DND-41 (cell line): ENCODE measurements at regions not wholly inside any gene's neighbourhood (a gene's known extent, or its start where the extent isn't known, plus 50 kb on each side); places are given as distances from the start of the nearest gene placed in this dataset.

Source experiments
- ATAC-seq: fragments of 200-7000 bp; cut with Tn5 transposase; 3 replicates; pipeline ENCODE4 v1.9.1; 2021; ENCODE audit warnings: low read depth; ENCODE audit not compliant: insufficient read depth
- DNase-seq: peaks from one replicate; pipeline ENCODE4 v3.0.0-alpha.2; 2020
- H2AFZ ChIP-seq: 2 replicates; pipeline ENCODE4 v1.6.0; 2012; ENCODE audit warnings: low read depth, low read length
- H3K27ac ChIP-seq: 2 replicates; pipeline ENCODE4 v1.5.1; 2012; ENCODE audit warnings: low read length, inconsistent platforms
- H3K27me3 ChIP-seq: fragments of 200-600 bp; sonication (generic); 2 replicates; pipeline ENCODE4 v1.6.0; 2012; ENCODE audit warnings: low read length, mild to moderate bottlenecking, inconsistent platforms; ENCODE audit not compliant: insufficient read depth, poor library complexity
- H3K36me3 ChIP-seq: 2 replicates; pipeline ENCODE4 v1.5.1; 2012; ENCODE audit warnings: low read length, inconsistent platforms; ENCODE audit not compliant: insufficient read depth
- H3K4me1 ChIP-seq: 2 replicates; pipeline ENCODE4 v1.5.1; 2012; ENCODE audit warnings: mild to moderate bottlenecking, low read length; ENCODE audit not compliant: insufficient read depth
- H3K4me2 ChIP-seq: 2 replicates; pipeline ENCODE4 v1.6.0; 2012; ENCODE audit warnings: mild to moderate bottlenecking, moderate library complexity, low read length, inconsistent platforms; ENCODE audit not compliant: insufficient read depth
- H3K4me3 ChIP-seq, 2 experiments: fragments of 200-600 bp in 1 of 2; shearing (Covaris generic) in 1 of 2; 2 replicates each; pipeline ENCODE4 v1.5.1; 2012 to 2016; ENCODE audit warnings: inconsistent platforms in 2 of 2, low read length in 2 of 2, mild to moderate bottlenecking in 2 of 2, low read depth in 1 of 2, moderate library complexity in 1 of 2
- H3K79me2 ChIP-seq: 2 replicates; pipeline ENCODE4 v1.6.0; 2012; ENCODE audit warnings: low read length, inconsistent platforms; ENCODE audit not compliant: insufficient read depth
- H3K9ac ChIP-seq: 2 replicates; pipeline ENCODE4 v1.6.0; 2012; ENCODE audit warnings: low read depth, mild to moderate bottlenecking, inconsistent platforms, low read length, moderate library complexity
- H3K9me3 ChIP-seq: 2 replicates; pipeline ENCODE4 v1.5.1; 2012; ENCODE audit warnings: low read length, moderate library complexity, mild to moderate bottlenecking, inconsistent platforms; ENCODE audit not compliant: insufficient read depth, severe bottlenecking
- H4K20me1 ChIP-seq: 2 replicates; pipeline ENCODE4 v1.6.0; 2012; ENCODE audit warnings: low read length; ENCODE audit not compliant: insufficient read depth
- EZH2 ChIP-seq: IDR thresholded peaks from 3 replicates; pipeline ENCODE4 v1.6.1; 2012; ENCODE audit warnings: borderline replicate concordance, low read depth, mild to moderate bottlenecking, moderate library complexity, low read length, inconsistent platforms; ENCODE audit not compliant: severe bottlenecking
- TF ChIP-seq, protein P1 (sequence below): IDR thresholded peaks from 2 replicates; pipeline ENCODE4 v1.5.1; 2012; ENCODE audit warnings: borderline replicate concordance, low read length, moderate library complexity, mild to moderate bottlenecking; ENCODE audit not compliant: poor library complexity, severe bottlenecking; ENCODE audit errors: extremely low read depth

DNA sequence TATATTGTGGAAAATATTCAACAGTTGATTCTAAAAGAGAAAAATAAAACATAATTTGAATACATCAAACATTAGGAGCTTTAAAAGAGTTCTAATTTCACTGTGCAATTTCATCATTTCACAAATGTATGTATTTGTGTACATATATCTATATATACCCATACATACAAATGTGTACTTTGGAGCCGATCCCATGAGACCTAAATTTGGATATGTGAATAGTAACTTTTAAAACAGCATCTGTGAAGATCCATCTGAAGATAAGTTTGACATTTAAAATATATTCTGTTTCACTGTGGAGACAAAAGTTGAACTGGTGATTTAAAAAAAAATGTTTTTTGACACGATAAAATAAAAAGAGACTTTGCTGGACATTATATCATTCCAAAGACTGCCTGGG lies 374.0 kb downstream of the TMA16 start:
- Histone ChIP-seq H4K20me1 (no peaks in the 10 kb centered on the region), H3K4me3 (no peak overlapping the region), H3K9ac (no peak overlapping the region), H2AFZ (no peak overlapping the region), H3K79me2 (no peaks in the 10 kb centered on the region), H3K36me3 (no peaks in the 10 kb centered on the region), H3K27me3 (no peaks in the 10 kb centered on the region), H3K9me3 (no peaks in the 10 kb centered on the region), H3K27ac (no peak overlapping the region), H3K4me2 (no peak overlapping the region), H3K4me1 (no peaks in the 10 kb centered on the region)
- DNase-seq = no peak
- ATAC-seq = no peak
- TF ChIP-seq, protein P1, sequence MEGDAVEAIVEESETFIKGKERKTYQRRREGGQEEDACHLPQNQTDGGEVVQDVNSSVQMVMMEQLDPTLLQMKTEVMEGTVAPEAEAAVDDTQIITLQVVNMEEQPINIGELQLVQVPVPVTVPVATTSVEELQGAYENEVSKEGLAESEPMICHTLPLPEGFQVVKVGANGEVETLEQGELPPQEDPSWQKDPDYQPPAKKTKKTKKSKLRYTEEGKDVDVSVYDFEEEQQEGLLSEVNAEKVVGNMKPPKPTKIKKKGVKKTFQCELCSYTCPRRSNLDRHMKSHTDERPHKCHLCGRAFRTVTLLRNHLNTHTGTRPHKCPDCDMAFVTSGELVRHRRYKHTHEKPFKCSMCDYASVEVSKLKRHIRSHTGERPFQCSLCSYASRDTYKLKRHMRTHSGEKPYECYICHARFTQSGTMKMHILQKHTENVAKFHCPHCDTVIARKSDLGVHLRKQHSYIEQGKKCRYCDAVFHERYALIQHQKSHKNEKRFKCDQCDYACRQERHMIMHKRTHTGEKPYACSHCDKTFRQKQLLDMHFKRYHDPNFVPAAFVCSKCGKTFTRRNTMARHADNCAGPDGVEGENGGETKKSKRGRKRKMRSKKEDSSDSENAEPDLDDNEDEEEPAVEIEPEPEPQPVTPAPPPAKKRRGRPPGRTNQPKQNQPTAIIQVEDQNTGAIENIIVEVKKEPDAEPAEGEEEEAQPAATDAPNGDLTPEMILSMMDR = no peak
- TF ChIP-seq EZH2 = no peak

DNA sequence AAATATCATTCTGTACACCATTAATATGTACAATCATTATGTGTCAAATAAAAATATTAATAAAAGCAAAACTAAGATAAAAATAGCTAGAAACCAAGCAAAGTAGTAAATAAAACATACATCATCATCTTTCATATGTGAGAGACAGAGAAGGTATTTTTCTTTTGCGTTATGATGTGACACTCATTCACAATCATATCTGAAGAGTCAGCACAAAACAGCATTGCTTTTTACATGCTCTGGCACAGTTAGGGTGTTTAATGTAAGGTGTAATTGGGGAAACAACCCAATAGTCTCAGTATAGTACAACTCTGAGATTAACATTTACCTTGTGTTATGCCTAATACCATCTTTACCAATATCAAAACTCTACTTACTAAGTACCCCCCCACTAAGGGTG lies 376.6 kb downstream of the TMA16 start:
- Histone ChIP-seq H3K36me3 (no peaks in the 10 kb centered on the region), H2AFZ (no peak overlapping the region), H3K27me3 (no peaks in the 10 kb centered on the region), H3K9ac (no peak overlapping the region), H3K9me3 (no peaks in the 10 kb centered on the region), H3K27ac (no peak overlapping the region), H3K4me1 (no peaks in the 10 kb centered on the region), H4K20me1 (no peaks in the 10 kb centered on the region), H3K4me2 (no peak overlapping the region), H3K79me2 (no peaks in the 10 kb centered on the region), H3K4me3 (no peak overlapping the region)
- no peak for TF ChIP-seq EZH2
- TF ChIP-seq, protein P1 = no peak
- DNase-seq (no peak), ATAC-seq (no peak)

DNA sequence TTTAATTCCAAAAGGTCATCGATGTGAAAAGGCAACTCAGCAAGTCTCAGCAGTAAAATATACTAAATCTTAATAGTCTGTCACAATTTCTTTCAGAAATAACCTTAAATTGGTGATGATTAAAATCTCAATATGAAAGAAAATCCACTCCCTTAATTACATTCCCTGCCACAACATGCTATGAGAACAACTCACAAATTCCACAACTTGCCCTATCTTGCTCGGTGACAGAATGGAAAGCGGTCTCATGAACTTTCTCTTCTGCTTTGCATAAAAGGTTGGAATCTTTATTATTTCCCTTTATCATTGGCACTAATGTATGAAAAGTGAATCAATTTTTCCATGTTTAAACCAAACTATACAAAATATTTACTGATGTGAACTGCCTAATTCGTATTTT lies 380.8 kb downstream of the TMA16 start:
- Histone ChIP-seq H3K4me2 (no peak overlapping the region), H3K9me3 (no peaks in the 10 kb centered on the region), H3K4me1 (no peaks in the 10 kb centered on the region), H3K79me2 (no peaks in the 10 kb centered on the region), H3K4me3 (no peak overlapping the region), H3K36me3 (no peaks in the 10 kb centered on the region), H4K20me1 (no peaks in the 10 kb centered on the region), H2AFZ (no peak overlapping the region), H3K27ac (no peak overlapping the region), H3K9ac (no peak overlapping the region), H3K27me3 (no peaks in the 10 kb centered on the region)
- ATAC-seq (no peak), DNase-seq (no peak)
- TF ChIP-seq, protein P1 = no peak
- TF ChIP-seq EZH2 = no peak

DNA sequence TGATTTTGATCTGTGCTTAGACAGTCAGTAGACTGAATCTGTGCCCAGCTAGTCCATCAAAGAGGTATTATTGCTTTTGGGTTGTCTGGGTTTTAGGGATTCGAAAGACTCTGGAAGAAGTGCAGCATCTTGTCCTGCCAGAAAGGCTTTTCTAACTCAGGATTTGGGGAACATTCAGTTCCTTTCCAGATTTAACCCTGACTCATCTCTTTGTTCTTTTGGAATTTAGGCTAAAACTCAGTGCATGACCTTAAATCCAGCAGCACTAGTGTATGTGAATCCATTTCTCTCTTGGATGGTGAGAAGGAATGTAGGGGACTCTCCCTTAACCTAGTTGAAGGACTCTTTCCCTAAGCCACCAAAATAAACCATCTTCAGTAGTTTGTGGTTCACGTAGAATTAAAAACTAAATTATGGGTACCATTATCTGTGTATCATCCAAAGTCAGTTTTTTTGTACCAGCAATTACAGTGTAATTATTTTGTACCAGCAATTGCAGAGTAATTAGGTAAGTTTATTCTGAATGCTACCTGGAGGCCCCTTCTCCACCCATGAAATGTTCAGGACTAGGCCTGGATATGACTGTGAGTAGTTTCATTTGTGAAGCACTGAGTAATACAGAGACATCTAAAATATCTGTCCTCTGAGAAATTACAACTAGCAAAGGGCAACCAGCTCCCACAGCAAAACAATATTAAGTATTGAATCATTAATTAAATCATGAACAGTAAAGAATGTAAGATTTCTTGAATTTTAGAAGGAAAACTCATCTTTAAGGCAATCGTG lies 384.0 kb downstream of the TMA16 start:
- no peak overlapping the region for H3K27ac ChIP-seq

More for the DNA sequence above, 384.0 kb downstream of the TMA16 start:
- Histone ChIP-seq H3K36me3 (no peaks in the 10 kb centered on the region), H3K27me3 (no peaks in the 10 kb centered on the region), H2AFZ (no peak overlapping the region), H4K20me1 (no peaks in the 10 kb centered on the region), H3K9ac (no peak overlapping the region), H3K4me3 (no peak overlapping the region), H3K4me1 (no peaks in the 10 kb centered on the region), H3K9me3 (no peaks in the 10 kb centered on the region), H3K79me2 (no peaks in the 10 kb centered on the region), H3K4me2 (no peak overlapping the region)
- TF ChIP-seq, protein P1 = no peak
- no peak for TF ChIP-seq EZH2
- DNase-seq = no peak
- no peak for ATAC-seq
